ENCODE measurements at regions not wholly inside any gene's neighbourhood (a gene's known extent, or its start where the extent isn't known, plus 50 kb on each side); places are given as distances from the start of the nearest gene placed in this dataset.

DNA sequence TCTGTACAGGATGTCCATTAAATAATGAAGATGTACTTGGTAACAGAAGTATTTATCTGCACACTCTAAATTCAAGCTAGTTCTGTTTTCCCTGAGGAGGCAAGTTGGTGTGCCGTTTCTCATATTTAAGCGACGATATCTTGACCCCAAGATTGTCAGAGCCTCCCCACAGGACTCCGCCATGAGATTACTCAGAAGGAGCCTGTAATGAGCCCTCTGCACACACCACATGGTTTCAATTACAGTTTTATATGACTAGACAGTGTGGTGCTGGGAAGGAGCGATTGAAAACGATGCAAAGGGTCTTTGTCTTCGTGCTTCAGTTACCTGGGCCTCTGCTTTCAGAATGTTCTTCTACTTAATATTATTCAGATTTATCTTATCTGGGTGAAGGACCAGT, 840.4 kb upstream of the WWC1 start:
- TF ChIP-seq ZFX (IDR thresholded peaks at IDR 0.05; ENCODE audit: borderline replicate concordance) = no peak
- TF ChIP-seq, protein P1, sequence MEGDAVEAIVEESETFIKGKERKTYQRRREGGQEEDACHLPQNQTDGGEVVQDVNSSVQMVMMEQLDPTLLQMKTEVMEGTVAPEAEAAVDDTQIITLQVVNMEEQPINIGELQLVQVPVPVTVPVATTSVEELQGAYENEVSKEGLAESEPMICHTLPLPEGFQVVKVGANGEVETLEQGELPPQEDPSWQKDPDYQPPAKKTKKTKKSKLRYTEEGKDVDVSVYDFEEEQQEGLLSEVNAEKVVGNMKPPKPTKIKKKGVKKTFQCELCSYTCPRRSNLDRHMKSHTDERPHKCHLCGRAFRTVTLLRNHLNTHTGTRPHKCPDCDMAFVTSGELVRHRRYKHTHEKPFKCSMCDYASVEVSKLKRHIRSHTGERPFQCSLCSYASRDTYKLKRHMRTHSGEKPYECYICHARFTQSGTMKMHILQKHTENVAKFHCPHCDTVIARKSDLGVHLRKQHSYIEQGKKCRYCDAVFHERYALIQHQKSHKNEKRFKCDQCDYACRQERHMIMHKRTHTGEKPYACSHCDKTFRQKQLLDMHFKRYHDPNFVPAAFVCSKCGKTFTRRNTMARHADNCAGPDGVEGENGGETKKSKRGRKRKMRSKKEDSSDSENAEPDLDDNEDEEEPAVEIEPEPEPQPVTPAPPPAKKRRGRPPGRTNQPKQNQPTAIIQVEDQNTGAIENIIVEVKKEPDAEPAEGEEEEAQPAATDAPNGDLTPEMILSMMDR (IDR thresholded peaks at IDR 0.05) = no peak

DNA sequence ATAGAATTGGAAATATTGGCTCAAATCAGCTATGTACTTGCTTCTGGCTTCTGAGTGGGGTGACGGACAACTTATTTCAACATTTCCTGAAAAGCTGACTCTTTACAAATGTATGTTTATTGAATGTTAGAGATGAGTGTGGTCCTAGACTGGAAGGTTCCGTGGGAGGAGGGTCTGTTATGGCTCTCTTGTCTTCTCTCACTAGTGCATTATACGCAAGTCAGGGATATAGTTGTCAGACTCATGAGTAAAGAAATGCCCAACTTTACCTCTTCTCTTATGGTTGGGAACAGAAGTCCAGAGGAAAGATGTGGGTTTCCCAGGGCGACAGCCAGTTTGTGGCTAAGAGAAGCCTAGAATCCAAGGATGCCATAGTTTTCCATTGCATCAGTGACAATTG, 839.3 kb upstream of the WWC1 start:
- no peak overlapping the region for H3K27ac ChIP-seq
- TF ChIP-seq, protein P1 (IDR thresholded peaks at IDR 0.05) = no peak
- no peak for TF ChIP-seq ZFX (IDR thresholded peaks at IDR 0.05; ENCODE audit: borderline replicate concordance)

More for the DNA sequence above, 840.4 kb upstream of the WWC1 start:
- H3K27ac ChIP-seq = no peak overlapping the region

DNA sequence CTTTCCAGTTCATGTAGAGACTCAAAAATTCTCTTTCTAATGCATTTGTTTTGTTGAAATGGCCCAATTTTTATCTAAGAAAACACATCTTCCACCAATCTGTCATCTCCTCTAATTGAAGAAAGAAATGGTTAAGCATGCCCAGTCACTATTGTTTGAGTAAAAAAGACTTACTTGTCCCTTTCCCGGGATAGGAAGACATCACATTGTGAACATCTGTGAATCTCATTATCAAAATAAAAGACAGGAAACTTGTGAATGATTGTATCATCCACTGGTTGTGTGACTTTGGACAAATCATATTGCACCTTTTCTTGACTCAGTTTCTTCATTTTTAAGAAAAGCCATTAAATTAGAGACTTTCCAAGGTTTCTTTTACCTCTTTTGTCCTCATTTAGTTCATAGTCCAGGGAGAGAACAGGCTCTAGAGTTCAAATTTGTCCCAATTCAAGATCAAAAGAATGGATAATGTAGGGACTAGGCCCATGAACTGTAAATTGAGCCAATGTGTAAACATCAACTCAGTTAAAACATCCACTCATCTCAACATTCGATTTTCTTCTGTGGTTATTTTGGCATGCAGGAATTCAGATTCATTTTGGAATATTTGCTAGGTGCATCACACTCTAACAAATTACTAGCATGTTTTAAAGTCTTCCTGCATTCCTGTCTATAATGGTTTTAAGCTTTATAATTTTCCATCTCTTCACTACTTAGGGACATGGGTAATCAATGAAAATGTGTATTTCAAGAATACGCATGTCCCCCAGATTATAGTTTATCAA, 838.0 kb upstream of the WWC1 start:
- H3K27ac ChIP-seq = no peak overlapping the region
- TF ChIP-seq ZFX (IDR thresholded peaks at IDR 0.05; ENCODE audit: borderline replicate concordance) = no peak
- TF ChIP-seq, protein P1 (IDR thresholded peaks at IDR 0.05) = no peak

DNA sequence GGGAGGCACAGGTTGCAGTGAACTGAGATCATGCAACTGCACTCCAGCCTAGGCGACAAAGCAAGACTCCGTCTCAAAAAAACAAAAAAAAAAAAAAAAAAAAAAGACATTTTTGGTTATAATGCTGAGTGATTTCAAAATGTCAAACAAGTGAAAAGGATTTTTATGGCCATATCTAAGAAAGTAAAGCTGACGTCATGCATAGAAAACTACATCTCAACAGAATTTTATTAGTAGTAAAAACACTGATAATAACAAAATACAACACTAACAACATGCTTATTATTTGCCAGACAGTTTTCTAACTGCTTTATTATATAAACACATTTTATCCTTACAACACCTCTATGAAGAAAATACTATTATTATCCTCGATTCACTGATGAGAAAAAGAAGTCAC, 833.0 kb upstream of the WWC1 start:
- H3K27ac ChIP-seq = no peak overlapping the region
- TF ChIP-seq ZFX (IDR thresholded peaks at IDR 0.05; ENCODE audit: borderline replicate concordance) = no peak
- TF ChIP-seq, protein P1 (IDR thresholded peaks at IDR 0.05) = no peak

DNA sequence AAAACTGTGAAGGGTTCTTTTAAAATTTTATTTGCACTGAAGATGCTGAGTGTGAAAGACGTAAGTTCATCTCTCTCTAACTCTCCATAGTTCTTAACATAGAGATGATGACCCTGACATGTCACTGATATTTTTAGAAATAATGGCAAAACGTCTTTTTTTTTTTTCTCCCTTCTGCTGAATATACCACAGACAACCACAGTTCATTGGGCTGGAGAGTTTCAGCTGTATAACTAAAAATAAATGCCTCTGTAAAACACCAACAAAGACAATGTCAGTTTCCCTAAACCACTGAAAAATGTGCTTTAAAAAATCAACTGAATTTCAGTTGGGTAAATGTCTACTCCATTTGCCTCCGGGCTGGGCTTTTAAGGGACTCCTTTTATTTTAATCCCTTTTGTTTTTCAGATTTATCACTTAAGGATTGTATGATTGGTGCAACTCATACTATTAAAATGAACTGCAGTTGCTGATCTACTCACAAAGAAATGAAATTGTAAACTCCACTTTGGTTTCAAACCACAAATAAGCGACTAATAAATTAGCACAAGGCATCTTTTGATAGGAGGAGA, 830.9 kb upstream of the WWC1 start:
- H3K27ac ChIP-seq = no peak overlapping the region
- TF ChIP-seq, protein P1 (IDR thresholded peaks at IDR 0.05) = no peak
- TF ChIP-seq ZFX (IDR thresholded peaks at IDR 0.05; ENCODE audit: borderline replicate concordance) = no peak

DNA sequence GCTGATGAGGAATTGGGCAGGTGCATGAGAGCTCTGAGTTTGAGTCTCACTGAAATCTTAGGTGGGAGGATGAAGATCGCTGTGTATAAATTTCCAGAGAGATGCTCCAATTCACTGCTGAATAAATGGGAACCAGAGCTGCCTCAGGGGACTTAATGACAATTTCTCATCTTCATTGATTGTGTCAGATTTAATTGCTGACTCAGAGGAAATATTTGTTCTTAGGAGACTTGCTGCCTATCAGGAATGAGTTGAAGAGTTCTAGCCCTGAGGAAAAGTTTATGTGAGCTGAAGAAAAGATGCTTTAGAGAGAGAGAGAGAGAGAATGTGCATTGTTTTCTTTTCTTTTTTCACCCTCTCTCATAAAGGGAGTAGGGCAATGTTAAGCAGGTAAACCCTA, 827.5 kb upstream of the WWC1 start:
- H3K27ac ChIP-seq = no peak overlapping the region
- TF ChIP-seq, protein P1 (IDR thresholded peaks at IDR 0.05) = no peak
- no peak for TF ChIP-seq ZFX (IDR thresholded peaks at IDR 0.05; ENCODE audit: borderline replicate concordance)

DNA sequence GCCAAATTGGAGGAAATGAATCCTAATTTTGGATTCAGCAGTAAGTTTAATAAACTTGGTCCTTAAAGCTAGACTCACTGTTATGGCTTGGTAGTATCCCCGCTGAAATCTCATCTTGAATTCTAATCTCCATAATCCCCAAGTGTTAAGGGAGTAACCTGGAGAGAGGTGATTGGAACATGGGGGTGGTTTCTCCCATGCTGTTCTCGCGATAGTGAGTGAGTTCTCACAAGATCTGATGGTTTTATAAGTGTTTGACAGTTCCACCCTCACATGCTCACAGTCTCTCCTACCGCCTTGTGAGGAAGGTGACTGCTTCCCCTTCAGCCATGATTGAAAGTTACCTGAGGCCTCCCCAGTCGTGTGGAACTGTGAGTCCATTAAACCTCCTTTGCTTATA, 824.5 kb upstream of the WWC1 start:
- H3K27ac ChIP-seq = no peak overlapping the region
- TF ChIP-seq, protein P1 (IDR thresholded peaks at IDR 0.05) = no peak
- TF ChIP-seq ZFX (IDR thresholded peaks at IDR 0.05; ENCODE audit: borderline replicate concordance) = no peak
